Activated T-helper 17 cell treated with anti-CD3 and anti-CD28 coated beads, Interleukin-2, amount 50 U/mL, for 72 hours (primary cell): ENCODE measurements at regions not wholly inside any gene's neighbourhood (a gene's known extent, or its start where the extent isn't known, plus 50 kb on each side); places are given as distances from the start of the nearest gene placed in this dataset.
"Not testable (repeated sequence)": the region's sequence is repeated elsewhere in the genome, so short reads cannot be mapped to it uniquely, and the experiment has no call there.

Experiments used
- ATAC-seq: fragments of 150-1000 bp; cut with Tn5 transposase; replicated peaks from 2 replicates; pipeline ENCODE4 v1.10.0; 2021; ENCODE audit warnings: mild to moderate bottlenecking, moderate library complexity
- H3K27ac Mint-ChIP-seq: one replicate; pipeline ENCODE4 v1.8.0; 2022; ENCODE audit warnings: mixed read lengths
- H3K27me3 Mint-ChIP-seq: one replicate; pipeline ENCODE4 v1.8.0; 2022; ENCODE audit warnings: mixed read lengths
- H3K36me3 Mint-ChIP-seq: one replicate; pipeline ENCODE4 v1.8.0; 2022; ENCODE audit warnings: low read depth, mild to moderate bottlenecking, mixed read lengths
- H3K4me1 Mint-ChIP-seq: one replicate; pipeline ENCODE4 v1.8.0; 2022; ENCODE audit warnings: mixed read lengths
- H3K4me3 Mint-ChIP-seq: one replicate; pipeline ENCODE4 v1.8.0; 2022; ENCODE audit warnings: mild to moderate bottlenecking, mixed read lengths
- H3K9me3 Mint-ChIP-seq: one replicate; pipeline ENCODE4 v1.8.0; 2022; ENCODE audit warnings: mixed read lengths

DNA sequence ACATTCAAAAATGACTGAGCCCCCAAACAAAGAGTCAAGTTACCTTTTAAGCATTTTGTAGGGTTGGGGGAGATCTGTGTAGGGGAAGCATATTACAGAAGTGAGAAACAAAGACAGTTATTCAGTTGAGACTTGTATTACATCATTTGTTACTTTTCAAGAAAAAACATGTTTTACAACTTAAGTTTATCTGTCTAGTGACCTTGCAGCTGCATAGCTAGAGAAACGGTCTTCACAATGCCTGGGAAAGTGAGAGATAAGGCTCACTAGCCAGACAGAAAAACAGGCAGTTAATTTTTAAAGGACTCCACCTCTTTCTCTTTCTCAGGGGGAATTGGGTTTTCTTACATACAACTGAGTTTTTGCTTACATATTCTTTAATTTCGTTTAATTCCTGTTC, 105.1 kb downstream of the ALG10 start:
- Mint-ChIP-seq H3K27me3 (peaks cover 19% of the 10 kb centered on the region), H3K4me1 (peaks cover 11% of the 10 kb centered on the region)
- not testable (repeated sequence) for H3K4me3 Mint-ChIP-seq, H3K36me3 Mint-ChIP-seq, H3K27ac Mint-ChIP-seq, H3K9me3 Mint-ChIP-seq, ATAC-seq

DNA sequence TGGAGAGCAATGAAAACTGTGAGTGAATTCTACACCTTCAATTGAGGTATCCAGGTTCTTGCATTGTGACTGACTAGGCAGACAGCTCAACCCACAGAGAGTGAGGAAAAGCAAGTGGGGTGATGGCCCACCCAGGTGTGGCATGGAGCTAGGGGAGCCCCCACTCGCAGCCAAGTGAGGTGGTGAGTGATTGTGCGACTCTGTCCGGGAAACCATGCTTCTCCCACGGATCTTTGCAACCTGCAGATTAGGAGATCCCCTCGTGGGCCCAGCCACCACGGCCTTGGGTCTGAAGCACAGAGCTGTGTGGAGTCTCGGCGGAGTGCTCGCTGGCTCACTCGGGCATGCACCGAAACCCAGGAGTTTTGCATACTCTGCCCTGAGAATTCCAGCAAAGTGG, 120.1 kb downstream of the ALG10 start:
- ATAC-seq: no peak
- Mint-ChIP-seq H3K27me3 (peaks cover 3% of the 10 kb centered on the region), H3K4me1 (no peaks in the 10 kb centered on the region), H3K9me3 (no peaks in the 10 kb centered on the region), H3K27ac (no peak overlapping the region), H3K4me3 (no peak overlapping the region), H3K36me3 (no peaks in the 10 kb centered on the region)

GRCh38 chr12:34151019-34151418, 128.7 kb downstream of the ALG10 start:
- no peak for ATAC-seq
- H3K9me3 Mint-ChIP-seq: no peaks in the 10 kb centered on the region
- no peaks in the 10 kb centered on the region for H3K4me1 Mint-ChIP-seq
- no peaks in the 10 kb centered on the region for H3K36me3 Mint-ChIP-seq
- H3K4me3 Mint-ChIP-seq: no peak overlapping the region
- H3K27me3 Mint-ChIP-seq: no peaks in the 10 kb centered on the region
- H3K27ac Mint-ChIP-seq: no peak overlapping the region

GRCh38 chr12:34163443-34163842, 141.1 kb downstream of the ALG10 start:
- H3K27me3 Mint-ChIP-seq: no peaks in the 10 kb centered on the region
- no peaks in the 10 kb centered on the region for H3K36me3 Mint-ChIP-seq
- ATAC-seq: no peak

GRCh38 chr12:34166427-34167060, 144.2 kb downstream of the ALG10 start:
- H3K4me1 Mint-ChIP-seq: no peaks in the 10 kb centered on the region
- no peaks in the 10 kb centered on the region for H3K27me3 Mint-ChIP-seq
- H3K36me3 Mint-ChIP-seq: no peaks in the 10 kb centered on the region
- no peak for ATAC-seq
- H3K27ac Mint-ChIP-seq: no peak overlapping the region
- no peak overlapping the region for H3K4me3 Mint-ChIP-seq
- H3K9me3 Mint-ChIP-seq: no peaks in the 10 kb centered on the region

More at GRCh38 chr12:34163443-34163842, 141.1 kb downstream of the ALG10 start:
- H3K9me3 Mint-ChIP-seq: no peaks in the 10 kb centered on the region
- H3K27ac Mint-ChIP-seq: no peak overlapping the region
- H3K4me3 Mint-ChIP-seq: no peak overlapping the region
- no peaks in the 10 kb centered on the region for H3K4me1 Mint-ChIP-seq

- not testable (repeated sequence) for ATAC-seq, H3K4me1 Mint-ChIP-seq, H3K27ac Mint-ChIP-seq, H3K36me3 Mint-ChIP-seq, H3K4me3 Mint-ChIP-seq, H3K27me3 Mint-ChIP-seq, H3K9me3 Mint-ChIP-seq
These were observed 146.2 kb downstream of the ALG10 start for GRCh38 chr12:34168507-34168906.

DNA sequence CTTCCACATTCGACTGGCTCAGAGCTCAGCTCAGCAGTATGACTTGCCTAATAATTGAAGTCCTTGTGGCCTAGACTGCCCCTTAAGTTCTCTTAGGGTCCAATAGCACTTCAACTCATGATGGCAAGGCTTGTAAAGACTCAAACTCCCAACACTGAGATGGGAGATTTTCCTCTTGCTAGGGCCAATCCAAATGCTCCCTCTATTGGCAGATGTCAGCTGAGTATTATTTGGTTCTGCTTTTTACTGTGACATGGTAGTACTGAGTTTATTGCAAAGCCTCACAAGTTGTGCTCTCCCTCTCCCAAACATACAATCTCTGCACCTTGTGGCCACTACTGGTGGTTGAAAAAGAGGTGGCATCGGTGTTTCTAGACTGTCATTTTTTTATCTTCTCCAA, 164.2 kb downstream of the ALG10 start:
- no peaks in the 10 kb centered on the region for H3K4me1 Mint-ChIP-seq
- ATAC-seq: no peak

GRCh38 chr12:34188974-34189373, 166.7 kb downstream of the ALG10 start:
- no peak overlapping the region for H3K4me3 Mint-ChIP-seq
- no peak for ATAC-seq
- no peak overlapping the region for H3K27ac Mint-ChIP-seq
- peaks cover 16% of the 10 kb centered on the region for H3K27me3 Mint-ChIP-seq
- no peaks in the 10 kb centered on the region for H3K4me1 Mint-ChIP-seq
- H3K9me3 Mint-ChIP-seq: no peaks in the 10 kb centered on the region
- H3K36me3 Mint-ChIP-seq: no peaks in the 10 kb centered on the region

More for the DNA sequence above, 164.2 kb downstream of the ALG10 start:
- Mint-ChIP-seq H3K9me3 (no peaks in the 10 kb centered on the region), H3K36me3 (no peaks in the 10 kb centered on the region), H3K27ac (no peak overlapping the region), H3K4me3 (no peak overlapping the region), H3K27me3 (peaks cover 13% of the 10 kb centered on the region)

GRCh38 chr12:34190054-34190453, 167.8 kb downstream of the ALG10 start:
- no peaks in the 10 kb centered on the region for H3K9me3 Mint-ChIP-seq
- H3K4me1 Mint-ChIP-seq: no peaks in the 10 kb centered on the region
- H3K4me3 Mint-ChIP-seq: no peak overlapping the region
- peaks cover 24% of the 10 kb centered on the region for H3K27me3 Mint-ChIP-seq
- no peak for ATAC-seq
- no peak overlapping the region for H3K27ac Mint-ChIP-seq
- no peaks in the 10 kb centered on the region for H3K36me3 Mint-ChIP-seq

DNA sequence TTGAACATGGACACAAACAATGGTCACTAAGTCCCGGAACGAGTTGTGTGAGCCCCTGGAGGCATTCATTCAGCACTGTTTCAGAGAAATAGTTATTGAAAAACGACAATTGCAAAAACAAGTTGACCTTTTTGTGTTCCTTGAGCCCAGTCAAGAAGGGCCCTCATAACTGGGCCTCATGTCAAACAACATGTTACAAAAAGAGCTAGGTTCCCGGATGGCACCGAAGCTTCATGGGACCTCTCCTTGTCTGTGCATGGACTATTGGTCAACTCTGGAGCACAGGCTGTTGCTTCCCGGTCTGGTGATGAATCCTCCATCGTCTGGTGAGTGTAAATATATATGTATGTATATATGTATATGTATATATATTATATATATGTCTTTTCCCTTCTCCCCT, 176.6 kb downstream of the ALG10 start:
- no peaks in the 10 kb centered on the region for H3K36me3 Mint-ChIP-seq
- peaks cover 16% of the 10 kb centered on the region for H3K27me3 Mint-ChIP-seq
- ATAC-seq: no peak
- H3K4me3 Mint-ChIP-seq: no peak overlapping the region
- no peaks in the 10 kb centered on the region for H3K4me1 Mint-ChIP-seq
- no peaks in the 10 kb centered on the region for H3K9me3 Mint-ChIP-seq
- H3K27ac Mint-ChIP-seq: no peak overlapping the region

- Mint-ChIP-seq H3K9me3 (no peaks in the 10 kb centered on the region), H3K27me3 (no peaks in the 10 kb centered on the region), H3K4me3 (no peak overlapping the region), H3K27ac (no peak overlapping the region), H3K4me1 (no peaks in the 10 kb centered on the region), H3K36me3 (no peaks in the 10 kb centered on the region)
- no peak for ATAC-seq
These were observed 181.7 kb downstream of the ALG10 start for GRCh38 chr12:34203866-34204620.

- no peaks in the 10 kb centered on the region for H3K36me3 Mint-ChIP-seq
- no peak for ATAC-seq
- no peak overlapping the region for H3K4me3 Mint-ChIP-seq
- no peaks in the 10 kb centered on the region for H3K9me3 Mint-ChIP-seq
- H3K27ac Mint-ChIP-seq: no peak overlapping the region
- H3K27me3 Mint-ChIP-seq: no peaks in the 10 kb centered on the region
- H3K4me1 Mint-ChIP-seq: no peaks in the 10 kb centered on the region
These were observed 182.6 kb downstream of the ALG10 start for GRCh38 chr12:34204830-34205285.

- H3K4me3 Mint-ChIP-seq: no peak overlapping the region
- H3K9me3 Mint-ChIP-seq: no peaks in the 10 kb centered on the region
- no peak for ATAC-seq
- no peaks in the 10 kb centered on the region for H3K27me3 Mint-ChIP-seq
- no peak overlapping the region for H3K27ac Mint-ChIP-seq
- no peaks in the 10 kb centered on the region for H3K36me3 Mint-ChIP-seq
- H3K4me1 Mint-ChIP-seq: no peaks in the 10 kb centered on the region
These were observed 183.1 kb downstream of the ALG10 start for GRCh38 chr12:34205401-34205800.

- Mint-ChIP-seq H3K4me1 (no peaks in the 10 kb centered on the region), H3K27ac (no peak overlapping the region), H3K36me3 (no peaks in the 10 kb centered on the region), H3K27me3 (no peaks in the 10 kb centered on the region), H3K9me3 (no peaks in the 10 kb centered on the region), H3K4me3 (no peak overlapping the region)
- ATAC-seq: no peak
These were observed 183.9 kb downstream of the ALG10 start for GRCh38 chr12:34206061-34206785.

GRCh38 chr12:34207858-34208257, 185.6 kb downstream of the ALG10 start:
- Mint-ChIP-seq H3K4me1 (no peaks in the 10 kb centered on the region), H3K9me3 (no peaks in the 10 kb centered on the region), H3K36me3 (no peaks in the 10 kb centered on the region), H3K4me3 (no peak overlapping the region), H3K27ac (no peak overlapping the region), H3K27me3 (no peaks in the 10 kb centered on the region)
- ATAC-seq: no peak
